HG03108 (cell line): ENCODE measurements at regions not wholly inside any gene's neighbourhood (a gene's known extent, or its start where the extent isn't known, plus 50 kb on each side); places are given as distances from the start of the nearest gene placed in this dataset.

ENCODE experiments used
- ATAC-seq: cut with Tn5 transposase; IDR thresholded peaks from one replicate; pipeline ENCODE4 v1.9.1; 2021; ENCODE audit warnings: moderate library complexity; ENCODE audit not compliant: unreplicated experiment

DNA sequence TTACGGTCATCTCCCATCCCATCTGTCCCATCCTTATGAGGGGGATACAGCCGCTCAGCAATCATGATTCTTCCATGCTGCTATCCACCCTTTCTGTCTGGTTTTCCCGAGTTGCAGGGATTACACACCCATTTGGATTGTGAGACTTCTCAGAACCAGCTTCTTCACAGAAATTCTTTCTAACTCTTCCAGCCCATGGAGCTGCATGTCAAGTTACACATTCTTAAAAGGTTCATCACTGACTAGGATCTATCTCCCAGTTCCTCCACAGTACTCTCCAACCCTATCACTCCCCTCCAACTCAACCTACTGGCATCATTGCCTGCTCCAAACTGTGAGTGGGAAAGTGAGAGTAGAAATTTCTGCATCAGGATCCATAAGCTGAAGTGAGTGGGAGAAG is 558.2 kb upstream of the TNP1 start:
- no peak for ATAC-seq

DNA sequence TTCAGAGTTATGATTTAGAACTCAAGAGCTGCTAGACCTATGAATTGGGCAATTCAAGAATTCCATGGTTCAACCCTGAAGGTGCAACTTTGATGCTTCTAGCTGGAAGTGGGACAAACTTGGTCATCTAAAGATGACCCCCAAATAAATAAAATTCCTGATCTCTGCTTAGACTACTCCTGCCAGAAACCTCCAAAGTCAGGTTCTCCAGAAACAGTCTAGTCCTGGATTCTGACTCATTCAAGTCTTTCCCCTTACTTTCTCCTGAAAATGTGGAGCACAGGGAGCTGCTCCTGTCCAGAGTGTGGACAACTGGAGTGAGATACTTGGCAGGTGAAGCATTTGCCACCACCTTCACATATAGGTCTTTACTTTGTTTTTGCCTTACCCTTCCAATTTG is 557.7 kb upstream of the TNP1 start:
- ATAC-seq: no peak

DNA sequence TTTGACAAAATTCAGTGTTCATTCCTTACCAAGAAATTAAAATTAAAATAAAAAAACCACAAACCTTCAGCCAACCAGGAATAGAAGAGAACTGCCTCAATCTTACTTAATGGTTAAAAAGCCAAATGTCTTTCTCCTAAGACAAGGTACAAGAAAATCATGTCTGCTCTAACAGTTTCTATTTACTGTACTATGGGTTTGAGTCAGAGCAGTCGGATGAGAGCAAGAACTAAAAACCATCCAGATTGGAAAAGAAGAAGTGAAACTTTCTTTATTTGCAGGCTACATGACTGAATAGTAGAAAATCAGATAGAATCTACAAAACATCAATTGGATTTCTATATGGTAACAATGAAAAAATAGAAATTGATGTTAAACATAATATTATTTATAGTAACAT is 555.5 kb upstream of the TNP1 start:
- peak; percentile 78 for ATAC-seq

DNA sequence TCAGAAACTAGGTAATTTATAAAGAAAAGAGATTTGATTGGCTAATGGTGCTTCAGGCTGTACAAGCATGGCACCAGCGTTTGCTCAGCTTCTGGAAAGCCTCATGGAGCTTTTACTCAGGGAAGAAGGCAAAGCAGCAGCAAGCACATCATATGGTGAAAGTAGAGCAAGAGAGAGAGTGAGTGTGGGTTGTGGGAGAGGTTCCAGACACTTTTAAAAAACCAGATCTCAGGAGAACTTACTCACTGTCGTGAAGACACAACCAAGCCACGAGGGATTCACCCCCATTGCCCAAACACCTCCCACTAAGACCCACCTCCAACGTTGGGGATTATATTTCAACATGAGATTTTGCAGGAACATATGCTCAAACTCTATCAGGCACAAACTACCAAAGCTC is 554.6 kb upstream of the TNP1 start:
- no peak for ATAC-seq

DNA sequence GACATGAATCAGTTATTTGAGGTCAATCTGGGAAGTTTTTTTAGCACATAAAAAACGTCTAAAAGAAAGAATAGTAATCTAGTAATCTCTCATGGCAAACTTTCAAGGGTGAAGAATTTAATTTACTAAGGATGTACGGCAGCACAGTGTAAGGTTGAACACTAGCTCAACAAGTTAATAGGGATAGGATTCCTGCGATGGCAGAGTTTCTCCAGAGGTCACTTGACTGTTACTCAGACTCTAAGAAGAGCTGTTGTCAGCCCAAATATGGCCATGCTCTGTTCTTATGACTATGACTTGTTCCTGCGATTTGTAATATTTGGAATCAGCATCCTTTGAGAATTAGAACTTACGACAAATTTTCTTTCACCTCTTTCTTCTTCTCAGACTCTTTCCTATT is 553.3 kb upstream of the TNP1 start:
- ATAC-seq: no peak

GRCh38 chr2:217412721-217413120 is 552.9 kb upstream of the TNP1 start:
- ATAC-seq: no peak

DNA sequence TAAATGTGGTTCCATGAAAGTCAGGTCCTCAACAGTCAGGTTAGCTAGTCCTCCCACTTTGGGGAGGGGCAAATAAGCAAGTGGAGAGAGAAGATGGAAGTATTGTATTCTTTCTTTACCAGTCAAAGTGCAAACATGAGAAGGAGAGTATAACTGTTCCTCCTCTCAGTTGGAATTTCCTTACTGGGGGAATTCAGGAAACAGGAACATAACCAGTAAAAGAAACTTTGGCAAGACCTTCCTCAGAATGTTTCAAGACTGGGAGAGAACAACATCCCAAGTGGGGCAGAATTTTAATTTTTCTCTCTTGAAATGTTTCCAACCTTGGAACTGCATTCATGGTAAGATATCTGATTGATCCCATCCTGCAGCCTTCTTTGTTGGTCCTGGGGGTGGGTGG is 552.4 kb upstream of the TNP1 start:
- no peak for ATAC-seq

DNA sequence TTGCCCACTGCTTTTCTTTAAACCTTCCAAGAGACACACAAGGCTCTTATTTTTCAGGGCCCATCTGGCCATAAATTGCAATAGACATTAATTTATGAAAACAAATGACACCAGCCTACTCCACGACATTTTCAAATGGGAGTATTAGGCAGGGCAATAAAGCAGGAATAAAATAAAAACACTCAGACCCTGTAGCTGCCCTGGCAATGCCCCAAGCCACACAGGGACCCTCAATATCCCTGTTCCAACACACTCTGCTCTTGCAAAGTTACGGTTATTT is 550.8 kb upstream of the TNP1 start:
- no peak for ATAC-seq

- no peak for ATAC-seq
Measured at GRCh38 chr2:217409949-217410680, 550.3 kb upstream of the TNP1 start.

DNA sequence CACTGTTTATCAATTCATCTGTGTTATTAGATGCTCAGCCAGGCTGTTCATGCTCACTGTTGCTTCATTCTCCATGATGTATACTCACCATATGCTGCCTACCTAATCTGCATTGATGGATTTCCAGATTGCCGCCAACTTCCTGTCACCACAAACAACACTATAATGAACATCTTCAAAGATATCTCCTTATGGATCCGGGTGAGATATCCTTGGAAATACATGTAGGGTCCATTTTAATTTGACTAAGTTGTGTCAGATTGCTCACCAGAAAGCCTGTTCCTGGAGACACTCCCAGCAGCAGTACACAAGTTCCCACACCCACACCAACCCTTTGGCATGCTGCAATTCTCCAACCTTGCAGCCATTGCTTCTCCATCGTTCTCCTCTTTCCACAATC is 547.5 kb upstream of the TNP1 start:
- no peak for ATAC-seq

DNA sequence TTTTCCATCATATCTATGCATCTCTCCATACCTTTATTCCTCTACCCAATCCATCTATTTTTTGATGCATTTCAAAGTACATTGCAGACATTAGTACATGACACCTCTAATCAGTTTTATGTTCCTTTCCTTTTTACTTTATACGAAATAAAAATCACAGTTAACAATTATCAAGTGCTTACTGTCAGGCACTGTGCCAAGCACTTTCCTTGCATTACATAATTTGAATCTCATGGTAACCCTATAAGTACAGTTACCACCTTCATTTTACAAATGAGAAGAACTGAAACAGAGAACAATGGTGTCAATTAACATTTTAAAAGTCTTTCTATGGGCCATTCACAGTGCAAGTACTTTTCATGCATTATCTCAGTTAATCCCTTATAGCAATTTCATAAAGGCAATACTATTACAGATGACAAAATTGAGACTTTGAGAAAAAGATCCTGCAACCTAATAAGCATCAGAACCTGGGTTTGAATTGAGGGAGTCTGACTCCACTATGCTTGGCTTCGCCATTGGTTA is 544.4 kb upstream of the TNP1 start:
- ATAC-seq: no peak

DNA sequence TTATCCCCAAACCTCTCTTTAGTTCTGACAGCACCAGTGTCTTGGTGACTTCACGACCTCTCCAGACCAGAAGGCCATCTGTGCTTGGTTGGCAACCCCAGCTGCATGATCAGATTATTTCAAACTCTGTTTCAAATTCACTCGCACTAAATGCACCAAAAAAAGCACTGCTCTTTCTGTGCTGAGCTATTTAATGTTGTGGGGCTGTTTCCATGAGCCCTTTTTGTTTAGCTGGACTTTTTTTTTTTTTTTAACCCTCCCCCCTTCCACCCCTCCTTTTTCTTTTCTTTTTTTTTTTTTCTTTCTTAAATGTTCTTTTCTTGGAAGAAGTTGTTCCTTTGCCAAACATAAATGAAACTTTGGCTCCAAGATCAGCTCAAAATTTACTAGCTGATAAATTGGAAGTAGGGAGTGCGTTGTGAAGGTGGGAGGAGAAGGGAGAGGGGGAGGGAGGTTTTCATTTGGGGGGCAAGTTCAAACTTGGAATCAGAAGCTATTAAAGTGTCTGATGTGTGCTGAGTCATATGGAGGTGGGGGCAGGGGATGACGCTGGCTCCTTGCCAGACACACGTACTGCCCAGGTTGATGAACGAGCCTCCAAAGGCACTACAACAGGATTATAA is 543.0 kb upstream of the TNP1 start:
- ATAC-seq: no peak

GRCh38 chr2:217402144-217402543 is 542.3 kb upstream of the TNP1 start:
- ATAC-seq: no peak

DNA sequence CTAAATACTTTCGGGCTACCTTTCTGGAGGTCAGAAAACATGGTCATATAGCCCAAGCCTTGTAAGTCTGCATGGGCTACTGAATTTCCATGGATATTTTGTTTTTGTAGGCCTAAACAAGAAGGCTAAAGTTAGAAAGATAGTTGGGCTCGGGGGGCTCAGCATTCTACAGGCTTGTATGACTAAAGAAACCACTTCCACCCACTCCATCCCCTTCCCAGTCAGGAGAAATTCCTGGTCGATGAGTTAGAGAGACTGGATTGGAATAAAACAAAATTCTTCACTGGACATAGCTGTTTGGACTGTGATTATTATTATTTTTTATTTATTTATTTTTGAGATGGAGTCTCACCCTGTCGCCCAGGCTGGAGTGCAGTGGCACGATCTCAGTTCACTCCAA is 539.4 kb upstream of the TNP1 start:
- ATAC-seq: no peak

DNA sequence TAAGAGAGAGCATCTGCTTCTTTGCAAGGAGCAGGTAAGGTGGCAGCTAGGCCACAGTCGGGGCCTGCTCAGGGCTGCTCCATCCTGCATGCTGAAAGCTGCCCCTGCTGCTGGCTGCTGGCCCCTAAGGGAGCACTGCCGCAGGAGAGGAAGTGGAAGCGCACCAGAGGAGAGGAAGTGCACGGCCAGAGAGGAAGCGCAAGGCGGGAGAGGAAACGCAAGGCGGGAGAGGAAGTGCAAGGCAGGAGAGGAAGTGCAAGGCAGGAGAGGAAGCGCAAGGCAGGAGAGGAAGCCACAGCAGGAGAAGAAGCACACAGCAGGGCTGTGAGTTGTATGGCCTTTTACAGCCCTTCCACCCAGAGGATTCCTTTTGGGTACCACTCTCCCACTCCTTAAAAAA is 539.0 kb upstream of the TNP1 start:
- ATAC-seq: no peak

GRCh38 chr2:217398101-217398500 is 538.2 kb upstream of the TNP1 start:
- ATAC-seq: no peak

- ATAC-seq: no peak
Measured at GRCh38 chr2:217396586-217396985, 536.7 kb upstream of the TNP1 start.

DNA sequence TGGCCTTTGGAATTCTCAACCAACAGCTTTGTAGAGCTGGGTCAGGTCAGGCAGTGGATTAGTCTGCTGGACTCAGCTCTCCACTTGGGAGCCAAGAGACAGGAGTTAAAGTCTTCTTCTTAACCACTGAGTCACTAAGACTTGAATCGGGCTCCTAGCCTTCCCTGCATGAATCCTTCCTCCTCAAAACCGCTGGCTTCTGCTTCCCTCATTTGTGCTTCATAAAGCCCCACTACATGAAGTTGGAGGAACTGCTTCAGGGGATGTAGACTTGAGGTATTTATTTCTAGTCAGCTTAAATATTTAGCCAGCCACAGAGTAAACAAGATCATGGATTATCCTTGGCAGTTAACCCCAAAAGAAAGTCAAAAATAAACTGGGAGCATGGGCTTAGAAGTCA is 536.3 kb upstream of the TNP1 start:
- no peak for ATAC-seq

DNA sequence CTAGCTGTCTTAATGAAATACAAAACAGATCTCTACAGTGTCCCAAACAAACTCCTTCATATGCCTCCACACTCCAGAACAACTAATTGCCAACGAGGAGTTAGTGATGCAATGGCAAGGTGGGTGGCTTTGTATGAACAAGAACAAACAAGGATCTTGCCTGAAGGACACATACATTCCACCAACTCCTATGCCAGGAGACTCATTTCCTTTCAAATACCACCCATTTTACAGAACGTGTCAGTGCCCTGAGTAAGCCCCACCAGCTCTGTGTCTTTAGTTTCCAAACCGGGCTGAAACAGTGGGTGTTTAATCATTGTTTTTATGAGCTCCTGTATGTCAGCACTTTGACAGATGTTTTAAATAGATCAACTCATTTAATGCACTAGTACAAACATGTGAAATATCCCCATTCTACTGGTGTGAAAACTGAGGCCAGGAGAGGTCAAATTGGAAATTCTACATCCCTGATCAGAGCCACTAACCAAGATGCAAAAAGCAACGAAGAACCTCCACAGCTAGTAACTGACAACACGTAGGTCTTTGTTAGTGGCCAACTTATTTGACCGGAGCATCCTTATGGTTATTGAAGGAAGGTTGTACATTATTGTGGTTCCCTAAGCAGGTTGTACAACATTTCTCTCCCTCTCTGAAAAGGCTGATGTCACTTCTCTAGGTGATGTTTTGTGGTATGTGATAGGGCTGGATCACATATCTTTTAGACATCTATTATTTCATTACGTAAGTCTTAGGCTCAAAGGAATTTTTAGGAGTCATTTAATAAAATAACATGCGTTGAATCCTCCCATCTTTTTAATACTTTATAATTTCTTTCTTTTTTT is 534.9 kb upstream of the TNP1 start:
- no peak for ATAC-seq

DNA sequence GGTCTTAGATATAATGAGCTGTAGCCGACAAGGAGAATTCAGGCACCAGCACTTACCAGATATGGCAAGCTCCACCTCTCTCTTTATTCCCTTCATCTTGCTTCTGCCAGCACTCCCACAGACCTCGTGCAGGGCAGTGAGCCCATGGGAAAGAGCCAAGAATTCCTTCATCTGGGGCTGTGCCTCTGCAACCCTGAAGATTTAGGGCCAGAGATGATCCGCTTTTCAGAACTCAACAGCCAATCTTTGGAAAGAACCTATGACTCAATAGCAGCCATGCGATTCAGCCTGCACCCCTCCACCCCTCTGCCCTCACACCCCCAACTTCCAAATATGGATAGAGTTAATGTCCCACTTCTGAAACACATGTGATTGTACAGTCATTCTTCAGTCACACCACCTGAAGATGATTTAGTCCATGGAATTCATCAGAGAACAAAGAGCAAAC is 533.7 kb upstream of the TNP1 start:
- no peak for ATAC-seq

GRCh38 chr2:217392930-217393584 is 533.2 kb upstream of the TNP1 start:
- no peak for ATAC-seq
